RWPE2 (cell line): ENCODE measurements at regions not wholly inside any gene's neighbourhood (a gene's known extent, or its start where the extent isn't known, plus 50 kb on each side); places are given as distances from the start of the nearest gene placed in this dataset.
A peak's percentile ranks its signal among the peaks of the same experiment; 100 is the strongest.

Experiments
- ATAC-seq: fragments of 200-7000 bp; cut with Tn5 transposase; 3 replicates; pipeline ENCODE4 v1.9.1; 2021; ENCODE audit warnings: low read depth
- DNase-seq: peaks from one replicate; pipeline ENCODE4 v3.0.0-alpha.2; 2020; ENCODE audit warnings: low spot score
- H3K27ac ChIP-seq: fragments of 450-650 bp; 2 replicates; pipeline ENCODE4 v1.5.1; 2017; ENCODE audit warnings: mild to moderate bottlenecking; ENCODE audit not compliant: poor library complexity, severe bottlenecking
- H3K27me3 ChIP-seq: fragments of 250-450 bp; sonication (Bioruptor Pico); 2 replicates; pipeline ENCODE4 v1.5.1; 2021; ENCODE audit warnings: mild to moderate bottlenecking, moderate library complexity; ENCODE audit not compliant: insufficient read depth, poor library complexity, severe bottlenecking
- H3K36me3 ChIP-seq: fragments of 250-450 bp; sonication (Bioruptor Pico); 2 replicates; pipeline ENCODE4 v1.5.1; 2020; ENCODE audit warnings: low read depth, mild to moderate bottlenecking, moderate library complexity
- H3K4me1 ChIP-seq: fragments of 250-450 bp; sonication (Bioruptor Pico); 2 replicates; pipeline ENCODE4 v1.5.1; 2021; ENCODE audit warnings: mild to moderate bottlenecking, moderate library complexity; ENCODE audit not compliant: insufficient read depth, poor library complexity, severe bottlenecking
- H3K4me3 ChIP-seq: fragments of 250-450 bp; sonication (Bioruptor Pico); 2 replicates; pipeline ENCODE4 v1.5.1; 2021; ENCODE audit warnings: mild to moderate bottlenecking, moderate library complexity; ENCODE audit not compliant: severe bottlenecking
- H3K9me3 ChIP-seq: fragments of 250-450 bp; sonication (Bioruptor Pico); 2 replicates; pipeline ENCODE4 v1.5.1; 2021; ENCODE audit warnings: mild to moderate bottlenecking, moderate library complexity; ENCODE audit not compliant: severe bottlenecking
- TF ChIP-seq, protein P1 (sequence below): fragments of 450-650 bp; IDR thresholded peaks from one replicate; pipeline ENCODE4 v1.5.1; 2017; ENCODE audit warnings: mild to moderate bottlenecking, moderate library complexity; ENCODE audit not compliant: poor library complexity, severe bottlenecking

- Histone ChIP-seq H3K27ac (peak overlapping the region; percentile 16), H3K4me1 (peaks cover 10% of the 10 kb centered on the region), H3K9me3 (no peaks in the 10 kb centered on the region), H3K4me3 (no peak overlapping the region), H3K27me3 (no peaks in the 10 kb centered on the region), H3K36me3 (no peaks in the 10 kb centered on the region)
- ATAC-seq (peak; percentile 99), DNase-seq (peak; percentile 99)
- TF ChIP-seq, protein P1, sequence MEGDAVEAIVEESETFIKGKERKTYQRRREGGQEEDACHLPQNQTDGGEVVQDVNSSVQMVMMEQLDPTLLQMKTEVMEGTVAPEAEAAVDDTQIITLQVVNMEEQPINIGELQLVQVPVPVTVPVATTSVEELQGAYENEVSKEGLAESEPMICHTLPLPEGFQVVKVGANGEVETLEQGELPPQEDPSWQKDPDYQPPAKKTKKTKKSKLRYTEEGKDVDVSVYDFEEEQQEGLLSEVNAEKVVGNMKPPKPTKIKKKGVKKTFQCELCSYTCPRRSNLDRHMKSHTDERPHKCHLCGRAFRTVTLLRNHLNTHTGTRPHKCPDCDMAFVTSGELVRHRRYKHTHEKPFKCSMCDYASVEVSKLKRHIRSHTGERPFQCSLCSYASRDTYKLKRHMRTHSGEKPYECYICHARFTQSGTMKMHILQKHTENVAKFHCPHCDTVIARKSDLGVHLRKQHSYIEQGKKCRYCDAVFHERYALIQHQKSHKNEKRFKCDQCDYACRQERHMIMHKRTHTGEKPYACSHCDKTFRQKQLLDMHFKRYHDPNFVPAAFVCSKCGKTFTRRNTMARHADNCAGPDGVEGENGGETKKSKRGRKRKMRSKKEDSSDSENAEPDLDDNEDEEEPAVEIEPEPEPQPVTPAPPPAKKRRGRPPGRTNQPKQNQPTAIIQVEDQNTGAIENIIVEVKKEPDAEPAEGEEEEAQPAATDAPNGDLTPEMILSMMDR: peak; percentile 51
Observed at GRCh38 chr14:101072945-101073597, 169.5 kb upstream of the RTL1 start.

DNA sequence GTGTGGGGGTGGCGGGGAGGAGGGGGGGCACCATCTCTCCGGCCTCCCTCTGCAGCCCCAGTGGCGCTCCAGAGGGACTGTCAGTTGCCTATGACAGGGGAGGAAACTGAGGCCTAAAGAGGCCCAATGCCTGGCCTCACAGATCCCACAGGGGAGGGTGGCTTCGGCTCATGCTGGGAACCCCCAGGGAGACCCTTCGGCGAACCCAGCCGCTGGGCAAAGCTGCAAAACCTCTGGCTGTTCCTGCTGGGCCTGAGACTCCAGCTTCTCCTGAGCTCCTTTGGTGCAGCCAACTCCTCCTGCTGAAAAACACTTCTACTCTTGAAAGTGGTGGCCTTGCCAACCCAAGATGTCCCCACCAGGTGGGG lies 170.1 kb upstream of the RTL1 start:
- ATAC-seq (no peak), DNase-seq (no peak)
- no peak overlapping the region for H3K27ac ChIP-seq

GRCh38 chr14:101074196-101075024 lies 170.9 kb upstream of the RTL1 start:
- no peak for ATAC-seq
- DNase-seq: peak; percentile 54
- TF ChIP-seq, protein P1: no peak
- Histone ChIP-seq H3K27me3 (no peaks in the 10 kb centered on the region), H3K9me3 (no peaks in the 10 kb centered on the region), H3K4me3 (no peak overlapping the region), H3K4me1 (peaks cover 10% of the 10 kb centered on the region), H3K27ac (no peak overlapping the region), H3K36me3 (no peaks in the 10 kb centered on the region)

More for the DNA sequence above, 170.1 kb upstream of the RTL1 start:
- Histone ChIP-seq H3K4me1 (peaks cover 10% of the 10 kb centered on the region), H3K9me3 (no peaks in the 10 kb centered on the region), H3K4me3 (no peak overlapping the region), H3K36me3 (no peaks in the 10 kb centered on the region), H3K27me3 (no peaks in the 10 kb centered on the region)
- TF ChIP-seq, protein P1: no peak

DNA sequence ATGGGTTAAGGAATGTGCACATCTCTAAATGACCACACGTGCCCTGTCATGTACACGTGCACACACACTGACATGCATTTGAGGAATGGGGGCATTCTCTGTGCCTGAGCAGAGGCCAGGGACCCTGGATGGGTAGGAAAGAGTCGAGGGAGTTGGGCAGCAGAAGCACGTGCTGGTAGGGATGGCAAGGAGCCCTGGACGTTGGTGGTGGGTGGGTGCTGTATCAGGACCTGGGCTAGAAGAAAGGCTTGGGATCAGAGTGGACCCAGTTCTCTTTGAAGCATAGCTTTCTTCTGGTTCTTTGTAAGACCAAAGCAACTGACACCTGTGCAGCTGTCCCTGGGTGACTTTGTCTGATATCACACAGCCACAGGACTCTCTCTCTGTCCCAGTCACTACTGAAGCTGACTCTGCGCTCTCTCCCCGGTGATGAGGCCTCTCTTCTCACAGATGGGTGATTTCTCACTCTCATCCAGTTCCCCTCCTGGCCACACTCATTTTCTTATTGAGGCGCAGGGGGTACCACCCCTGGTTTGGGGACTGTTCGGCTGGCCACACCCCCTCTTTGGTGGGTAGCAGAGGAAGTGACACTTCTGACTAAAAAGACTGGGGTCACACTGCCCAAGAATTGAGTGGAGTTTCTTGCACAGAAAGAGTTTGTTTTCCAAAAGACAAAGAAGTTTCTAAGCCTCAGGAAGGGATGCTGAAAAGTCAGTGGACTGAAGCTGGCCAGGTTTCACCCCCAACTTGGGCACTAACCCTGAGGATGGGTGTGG lies 171.7 kb upstream of the RTL1 start:
- H3K36me3 ChIP-seq: no peaks in the 10 kb centered on the region
- H3K9me3 ChIP-seq: no peaks in the 10 kb centered on the region
- H3K27ac ChIP-seq: no peak overlapping the region
- no peak for ATAC-seq
- peaks cover 10% of the 10 kb centered on the region for H3K4me1 ChIP-seq
- H3K27me3 ChIP-seq: peaks cover 3% of the 10 kb centered on the region
- DNase-seq: no peak
- TF ChIP-seq, protein P1: no peak
- no peak overlapping the region for H3K4me3 ChIP-seq
